ENCODE measurements at regions not wholly inside any gene's neighbourhood (a gene's known extent, or its start where the extent isn't known, plus 50 kb on each side); places are given as distances from the start of the nearest gene placed in this dataset.

DNA sequence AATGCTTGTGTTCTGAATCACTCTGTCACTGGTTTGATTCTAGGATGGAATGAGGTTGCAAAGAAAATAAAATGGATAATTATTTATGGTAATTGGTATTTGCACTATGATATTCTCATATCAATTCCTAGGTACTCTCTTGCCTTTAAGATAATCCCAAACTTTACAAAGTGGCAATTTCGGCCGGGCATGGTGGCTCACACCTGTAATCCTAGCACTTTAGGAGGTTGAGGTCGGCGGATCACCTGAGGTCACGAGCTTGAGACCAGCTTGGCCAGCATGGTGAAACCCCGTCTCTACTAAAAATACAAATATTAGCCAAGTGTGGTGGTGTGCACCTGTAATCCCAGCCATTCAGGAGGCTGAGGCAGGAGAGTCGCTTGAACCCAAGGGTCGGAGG is 1118.7 kb upstream of the C9orf72 start:
- no peak for TF ChIP-seq ZNF529 (tag by site-specific recombination; IDR thresholded peaks at IDR 0.05; ENCODE audit: insufficient replicate concordance)
- no peak for TF ChIP-seq ZNF791 (tag by site-specific recombination; IDR thresholded peaks at IDR 0.05)
- no peak for TF ChIP-seq ZNF184 (tag by site-specific recombination; IDR thresholded peaks at IDR 0.05)
- TF ChIP-seq, protein P1, sequence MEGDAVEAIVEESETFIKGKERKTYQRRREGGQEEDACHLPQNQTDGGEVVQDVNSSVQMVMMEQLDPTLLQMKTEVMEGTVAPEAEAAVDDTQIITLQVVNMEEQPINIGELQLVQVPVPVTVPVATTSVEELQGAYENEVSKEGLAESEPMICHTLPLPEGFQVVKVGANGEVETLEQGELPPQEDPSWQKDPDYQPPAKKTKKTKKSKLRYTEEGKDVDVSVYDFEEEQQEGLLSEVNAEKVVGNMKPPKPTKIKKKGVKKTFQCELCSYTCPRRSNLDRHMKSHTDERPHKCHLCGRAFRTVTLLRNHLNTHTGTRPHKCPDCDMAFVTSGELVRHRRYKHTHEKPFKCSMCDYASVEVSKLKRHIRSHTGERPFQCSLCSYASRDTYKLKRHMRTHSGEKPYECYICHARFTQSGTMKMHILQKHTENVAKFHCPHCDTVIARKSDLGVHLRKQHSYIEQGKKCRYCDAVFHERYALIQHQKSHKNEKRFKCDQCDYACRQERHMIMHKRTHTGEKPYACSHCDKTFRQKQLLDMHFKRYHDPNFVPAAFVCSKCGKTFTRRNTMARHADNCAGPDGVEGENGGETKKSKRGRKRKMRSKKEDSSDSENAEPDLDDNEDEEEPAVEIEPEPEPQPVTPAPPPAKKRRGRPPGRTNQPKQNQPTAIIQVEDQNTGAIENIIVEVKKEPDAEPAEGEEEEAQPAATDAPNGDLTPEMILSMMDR (tag by site-specific recombination; IDR thresholded peaks at IDR 0.05), result no peak
- no peak for TF ChIP-seq ZEB2 (tag by site-specific recombination; IDR thresholded peaks at IDR 0.05)
- no peak for TF ChIP-seq ZSCAN30 (tag by site-specific recombination; IDR thresholded peaks at IDR 0.05)
- TF ChIP-seq, protein P2, sequence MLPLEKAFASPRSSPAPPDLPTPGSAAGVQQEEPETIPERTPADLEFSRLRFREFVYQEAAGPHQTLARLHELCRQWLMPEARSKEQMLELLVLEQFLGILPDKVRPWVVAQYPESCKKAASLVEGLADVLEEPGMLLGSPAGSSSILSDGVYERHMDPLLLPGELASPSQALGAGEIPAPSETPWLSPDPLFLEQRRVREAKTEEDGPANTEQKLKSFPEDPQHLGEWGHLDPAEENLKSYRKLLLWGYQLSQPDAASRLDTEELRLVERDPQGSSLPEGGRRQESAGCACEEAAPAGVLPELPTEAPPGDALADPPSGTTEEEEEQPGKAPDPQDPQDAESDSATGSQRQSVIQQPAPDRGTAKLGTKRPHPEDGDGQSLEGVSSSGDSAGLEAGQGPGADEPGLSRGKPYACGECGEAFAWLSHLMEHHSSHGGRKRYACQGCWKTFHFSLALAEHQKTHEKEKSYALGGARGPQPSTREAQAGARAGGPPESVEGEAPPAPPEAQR (tag by site-specific recombination; IDR thresholded peaks at IDR 0.05), result no peak

Data from HEK293 (cell line).